Right atrium auricular region (tissue), 2 donors: ENCODE measurements at regions not wholly inside any gene's neighbourhood (a gene's known extent, or its start where the extent isn't known, plus 50 kb on each side); places are given as distances from the start of the nearest gene placed in this dataset.

Experiments used
- DNase-seq: peaks from one replicate; pipeline ENCODE4 v3.0.0-alpha.2; 2019; ENCODE audit warnings: low spot score
- H3K27ac ChIP-seq, 2 donors: fragments of 200-600 bp; sonication (generic); 1 replicate in 1 of 2; 2 replicates in 1 of 2; pipeline ENCODE4 v1.5.1; 2016 to 2019
- H3K27me3 ChIP-seq, 2 donors: fragments of 200-600 bp; sonication (generic); one replicate each; pipeline versions ENCODE4 v1.5.1 to v1.6.0; 2017 to 2019
- H3K36me3 ChIP-seq: fragments of 200-600 bp; sonication (generic); one replicate; pipeline ENCODE4 v1.5.1; 2016
- H3K4me1 ChIP-seq, 2 donors: fragments of 200-600 bp; sonication (generic); one replicate each; pipeline versions ENCODE4 v1.5.1 to v1.6.0; 2017 to 2019
- H3K4me3 ChIP-seq, 2 donors: fragments of 200-600 bp; sonication (generic); 1 replicate in 1 of 2; 2 replicates in 1 of 2; pipeline ENCODE4 v1.5.1; 2017 to 2019; ENCODE audit warnings: mild to moderate bottlenecking in 1 of 2, moderate library complexity in 1 of 2
- H3K9me3 ChIP-seq, 2 donors: fragments of 200-600 bp; sonication (generic); one replicate each; pipeline ENCODE4 v1.5.1; 2019
- TF ChIP-seq, protein P1 (sequence below), 2 donors: fragments of 200-600 bp; sonication (generic); IDR thresholded peaks; one replicate each; pipeline ENCODE4 v1.5.1; 2019; ENCODE audit warnings: antibody characterized with exemption in 2 of 2

DNA sequence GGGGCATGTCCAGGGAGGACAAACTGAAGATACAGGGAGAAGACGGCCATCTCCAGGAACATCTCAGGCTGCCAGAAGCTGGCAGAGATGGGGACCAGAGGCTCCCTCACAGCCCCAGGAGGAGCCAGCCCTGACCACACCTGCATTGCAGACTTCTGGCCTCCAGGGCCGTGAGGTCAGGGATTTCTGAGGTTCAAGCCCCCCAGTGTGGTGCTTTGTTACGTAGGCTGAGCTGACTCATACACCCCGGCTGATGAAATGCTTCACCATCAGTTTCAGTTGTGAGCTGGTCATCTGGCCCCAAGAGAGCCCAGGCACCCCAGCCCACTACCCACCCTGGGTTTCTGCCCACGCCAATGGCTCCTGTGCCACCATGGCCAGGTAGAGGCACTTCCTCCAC lies 106.4 kb downstream of the SIK1 start:
- Histone ChIP-seq H3K27ac (no peak overlapping the region), H3K4me3 (no peak overlapping the region), H3K27me3 (no peaks in the 10 kb centered on the region), H3K4me1 (peaks cover 0 to 14% of the 10 kb centered on the region in 2 donors), H3K36me3 (no peaks in the 10 kb centered on the region), H3K9me3 (peaks cover 0 to 13% of the 10 kb centered on the region in 2 donors)
- TF ChIP-seq, protein P1, sequence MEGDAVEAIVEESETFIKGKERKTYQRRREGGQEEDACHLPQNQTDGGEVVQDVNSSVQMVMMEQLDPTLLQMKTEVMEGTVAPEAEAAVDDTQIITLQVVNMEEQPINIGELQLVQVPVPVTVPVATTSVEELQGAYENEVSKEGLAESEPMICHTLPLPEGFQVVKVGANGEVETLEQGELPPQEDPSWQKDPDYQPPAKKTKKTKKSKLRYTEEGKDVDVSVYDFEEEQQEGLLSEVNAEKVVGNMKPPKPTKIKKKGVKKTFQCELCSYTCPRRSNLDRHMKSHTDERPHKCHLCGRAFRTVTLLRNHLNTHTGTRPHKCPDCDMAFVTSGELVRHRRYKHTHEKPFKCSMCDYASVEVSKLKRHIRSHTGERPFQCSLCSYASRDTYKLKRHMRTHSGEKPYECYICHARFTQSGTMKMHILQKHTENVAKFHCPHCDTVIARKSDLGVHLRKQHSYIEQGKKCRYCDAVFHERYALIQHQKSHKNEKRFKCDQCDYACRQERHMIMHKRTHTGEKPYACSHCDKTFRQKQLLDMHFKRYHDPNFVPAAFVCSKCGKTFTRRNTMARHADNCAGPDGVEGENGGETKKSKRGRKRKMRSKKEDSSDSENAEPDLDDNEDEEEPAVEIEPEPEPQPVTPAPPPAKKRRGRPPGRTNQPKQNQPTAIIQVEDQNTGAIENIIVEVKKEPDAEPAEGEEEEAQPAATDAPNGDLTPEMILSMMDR (IDR thresholded peaks at IDR 0.05) = no peak
- no peak for DNase-seq

GRCh38 chr21:43318841-43319781 lies 107.8 kb downstream of the SIK1 start:
- Histone ChIP-seq H3K36me3 (no peaks in the 10 kb centered on the region), H3K4me3 (no peak overlapping the region), H3K4me1 (peaks cover 0 to 14% of the 10 kb centered on the region in 2 donors), H3K9me3 (peaks cover 0 to 13% of the 10 kb centered on the region in 2 donors), H3K27ac (no peak overlapping the region), H3K27me3 (no peaks in the 10 kb centered on the region)
- TF ChIP-seq, protein P1 (IDR thresholded peaks at IDR 0.05) = no peak
- no peak for DNase-seq

DNA sequence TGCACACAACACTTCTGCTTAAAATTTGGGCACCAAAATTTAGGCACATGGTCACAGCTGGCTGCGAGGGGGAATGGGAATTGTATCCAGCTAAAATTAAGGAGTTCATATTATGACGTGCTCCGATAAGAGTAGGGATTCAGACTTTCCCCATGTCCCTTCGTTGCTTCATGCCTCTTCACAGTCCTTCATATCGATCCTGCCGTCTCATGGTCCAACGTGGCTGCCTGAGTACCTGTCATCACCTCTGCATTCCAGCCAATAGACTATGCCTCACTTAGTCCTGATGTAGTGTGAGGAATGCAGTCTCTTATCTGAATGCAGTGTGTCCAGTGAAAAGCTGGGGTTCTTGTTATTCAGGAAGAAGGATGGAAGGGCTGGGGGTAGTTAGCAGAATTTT lies 108.6 kb downstream of the SIK1 start:
- Histone ChIP-seq H3K4me3 (no peak overlapping the region), H3K27ac (no peak overlapping the region), H3K9me3 (peaks cover 0 to 13% of the 10 kb centered on the region in 2 donors), H3K36me3 (no peaks in the 10 kb centered on the region), H3K4me1 (peaks cover 0 to 10% of the 10 kb centered on the region in 2 donors), H3K27me3 (no peaks in the 10 kb centered on the region)
- no peak for DNase-seq
- TF ChIP-seq, protein P1 (IDR thresholded peaks at IDR 0.05) = no peak

DNA sequence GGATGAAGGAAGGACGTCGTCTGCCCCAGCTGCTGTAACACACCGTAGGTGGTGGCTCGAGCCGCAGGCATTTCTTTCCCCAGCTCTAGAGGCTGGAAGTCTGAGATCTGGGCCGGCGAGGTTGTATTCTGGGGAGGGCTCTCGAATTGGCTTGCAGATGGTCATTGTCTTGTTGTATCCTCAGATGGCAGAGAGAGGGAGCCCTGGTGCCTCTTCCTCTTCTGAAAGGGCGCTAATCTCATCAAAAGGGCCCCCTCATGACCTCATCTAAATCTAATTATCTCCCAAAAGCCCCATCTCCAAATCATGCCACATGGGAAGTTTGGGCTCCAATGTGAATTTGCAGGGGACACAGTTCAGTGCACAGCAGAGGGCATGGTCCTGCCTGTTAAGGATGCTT lies 109.0 kb downstream of the SIK1 start:
- Histone ChIP-seq H3K27ac (no peak overlapping the region), H3K4me1 (peaks cover 0 to 7% of the 10 kb centered on the region in 2 donors), H3K9me3 (peaks cover 0 to 13% of the 10 kb centered on the region in 2 donors), H3K36me3 (no peaks in the 10 kb centered on the region), H3K27me3 (no peaks in the 10 kb centered on the region), H3K4me3 (no peak overlapping the region)
- TF ChIP-seq, protein P1 (IDR thresholded peaks at IDR 0.05) = no peak
- no peak for DNase-seq

DNA sequence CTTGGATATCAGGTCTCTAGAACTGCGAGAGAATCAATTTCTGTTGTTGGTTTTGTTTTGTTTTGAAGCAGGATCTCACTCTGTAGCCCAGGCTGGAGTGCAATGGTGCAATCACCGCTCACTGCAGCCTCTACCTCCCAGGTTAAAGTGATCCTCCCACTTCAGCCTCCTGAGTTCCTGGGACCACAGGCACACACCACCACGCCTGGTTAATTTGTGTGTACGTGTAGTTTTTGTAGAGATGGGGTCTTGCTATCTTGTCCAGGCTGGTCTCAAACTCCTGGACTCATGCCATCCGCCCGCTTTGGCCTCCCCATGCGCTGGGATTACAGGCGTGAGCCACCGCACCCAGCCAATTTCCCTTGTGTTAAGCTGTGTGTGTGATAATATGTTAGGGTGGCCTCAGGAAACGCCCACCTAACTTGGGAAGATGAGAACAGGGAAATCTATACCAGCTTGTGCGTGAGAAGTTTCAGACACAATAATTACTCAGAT lies 109.6 kb downstream of the SIK1 start:
- Histone ChIP-seq H3K9me3 (peaks cover 0 to 13% of the 10 kb centered on the region in 2 donors), H3K4me3 (no peak overlapping the region), H3K4me1 (peaks cover 0 to 6% of the 10 kb centered on the region in 2 donors), H3K27ac (no peak overlapping the region), H3K36me3 (no peaks in the 10 kb centered on the region), H3K27me3 (no peaks in the 10 kb centered on the region)
- TF ChIP-seq, protein P1 (IDR thresholded peaks at IDR 0.05) = no peak
- no peak for DNase-seq
